ENCODE measurements at regions not wholly inside any gene's neighbourhood (a gene's known extent, or its start where the extent isn't known, plus 50 kb on each side); places are given as distances from the start of the nearest gene placed in this dataset.

GRCh38 chr15:88348579-88349230 is 92.2 kb upstream of the NTRK3 start:
- intact Hi-C loops (cut with DNase I) = no loop called here
- Histone ChIP-seq H3K9me3 (peaks cover 8% of the 10 kb centered on the region), H3K36me3 (no peaks in the 10 kb centered on the region), H3K4me3 (no peak overlapping the region), H3K27ac (no peak overlapping the region), H3K27me3 (ENCODE audit: low read depth) (no peaks in the 10 kb centered on the region), H3K4me1 (no peaks in the 10 kb centered on the region)
- ATAC-seq = no peak
- DNase-seq = no peak
- no peak for TF ChIP-seq CTCF (IDR thresholded peaks at IDR 0.05)

DNA sequence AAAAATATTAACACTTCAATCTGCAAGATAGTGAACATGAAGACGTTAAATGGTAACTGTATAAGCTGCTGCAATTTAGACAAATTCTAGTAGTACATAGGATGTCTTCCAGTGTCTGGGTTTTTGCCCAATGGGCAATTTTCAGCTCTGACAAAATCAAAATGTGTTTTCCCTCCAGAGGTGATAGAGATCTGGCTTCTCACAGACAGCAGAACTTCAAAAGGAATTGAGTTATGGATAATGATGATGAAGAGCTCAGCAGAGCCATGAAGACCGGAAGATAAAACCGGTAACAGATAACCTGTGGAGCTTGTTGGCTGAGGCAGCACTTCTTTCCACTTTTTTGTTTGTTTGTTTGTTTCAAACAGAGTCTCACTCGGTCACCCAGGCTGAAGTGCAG is 89.4 kb upstream of the NTRK3 start:
- TF ChIP-seq CTCF (IDR thresholded peaks at IDR 0.05) = no peak
- Histone ChIP-seq H3K27ac (no peak overlapping the region), H3K4me3 (no peak overlapping the region), H3K27me3 (ENCODE audit: low read depth) (no peaks in the 10 kb centered on the region), H3K9me3 (no peaks in the 10 kb centered on the region), H3K4me1 (no peaks in the 10 kb centered on the region), H3K36me3 (no peaks in the 10 kb centered on the region)
- ATAC-seq (no peak), DNase-seq (no peak)
- intact Hi-C loops (cut with DNase I) = no loop called here

GRCh38 chr15:88344786-88345185 is 88.2 kb upstream of the NTRK3 start:
- Histone ChIP-seq H3K9me3 (no peaks in the 10 kb centered on the region), H3K4me3 (no peak overlapping the region), H3K4me1 (no peaks in the 10 kb centered on the region), H3K27ac (no peak overlapping the region), H3K27me3 (ENCODE audit: low read depth) (no peaks in the 10 kb centered on the region), H3K36me3 (no peaks in the 10 kb centered on the region)
- ATAC-seq (no peak), DNase-seq (no peak)
- intact Hi-C loops (cut with DNase I) = no loop called here
- no peak for TF ChIP-seq CTCF (IDR thresholded peaks at IDR 0.05)

- intact Hi-C loops (cut with DNase I) = no loop called here
These were observed 86.1 kb upstream of the NTRK3 start for GRCh38 chr15:88342666-88343065.

GRCh38 chr15:88341653-88342052 is 85.1 kb upstream of the NTRK3 start:
- no peak for TF ChIP-seq CTCF (IDR thresholded peaks at IDR 0.05)
- H3K9me3 ChIP-seq = no peaks in the 10 kb centered on the region
- intact Hi-C loops (cut with DNase I) = no loop called here
- H3K27me3 ChIP-seq (ENCODE audit: low read depth) = no peaks in the 10 kb centered on the region
- no peak for ATAC-seq
- no peak for DNase-seq
- H3K4me3 ChIP-seq = no peak overlapping the region
- no peaks in the 10 kb centered on the region for H3K4me1 ChIP-seq
- no peaks in the 10 kb centered on the region for H3K36me3 ChIP-seq
- no peak overlapping the region for H3K27ac ChIP-seq

More at GRCh38 chr15:88342666-88343065, 86.1 kb upstream of the NTRK3 start:
- Histone ChIP-seq H3K36me3 (no peaks in the 10 kb centered on the region), H3K27me3 (ENCODE audit: low read depth) (no peaks in the 10 kb centered on the region), H3K4me1 (no peaks in the 10 kb centered on the region), H3K27ac (no peak overlapping the region), H3K9me3 (no peaks in the 10 kb centered on the region), H3K4me3 (no peak overlapping the region)
- ATAC-seq = no peak
- DNase-seq = no peak
- TF ChIP-seq CTCF (IDR thresholded peaks at IDR 0.05) = no peak

All from lower lobe of right lung (tissue), 2 donors.